Renal cortex interstitium (tissue), 11 donors: ENCODE measurements at regions not wholly inside any gene's neighbourhood (a gene's known extent, or its start where the extent isn't known, plus 50 kb on each side); places are given as distances from the start of the nearest gene placed in this dataset.
"Not testable (repeated sequence)": the region's sequence is repeated elsewhere in the genome, so short reads cannot be mapped to it uniquely, and the experiment has no call there.

ENCODE experiments used
- DNase-seq, 11 donors: peaks; one replicate each; pipeline ENCODE4 v3.0.0-alpha.2; 2013; ENCODE audit warnings: low read depth in 9 of 11, low spot score in 4 of 11; ENCODE audit errors: extremely low read depth in 1 of 11

GRCh38 chr12:84201976-84202375 lies 710.6 kb downstream of the SLC6A15 start:
- DNase-seq = peak in 7 of 11 donors; percentile 2 to 35 (median 4)

- DNase-seq = no peak
These were observed 714.2 kb downstream of the SLC6A15 start for GRCh38 chr12:84198294-84198946.

- DNase-seq = no peak
These were observed 720.8 kb downstream of the SLC6A15 start for GRCh38 chr12:84191779-84192178.

- DNase-seq = no peak
These were observed 726.2 kb downstream of the SLC6A15 start for GRCh38 chr12:84186433-84186832.

- DNase-seq = no peak
These were observed 729.0 kb downstream of the SLC6A15 start for GRCh38 chr12:84183576-84183975.

- no peak for DNase-seq
These were observed 738.5 kb downstream of the SLC6A15 start for GRCh38 chr12:84174115-84174514.

GRCh38 chr12:84172823-84173424 lies 739.7 kb downstream of the SLC6A15 start:
- no peak for DNase-seq

GRCh38 chr12:84166812-84167211 lies 745.8 kb downstream of the SLC6A15 start:
- DNase-seq = no peak

GRCh38 chr12:84165998-84166571 lies 746.5 kb downstream of the SLC6A15 start:
- no peak for DNase-seq

- no peak for DNase-seq
These were observed 751.3 kb downstream of the SLC6A15 start for GRCh38 chr12:84161296-84161695.

GRCh38 chr12:84159260-84159659 lies 753.3 kb downstream of the SLC6A15 start:
- peak in 1 of 11 donors; percentile 8 for DNase-seq

GRCh38 chr12:84157170-84157569 lies 755.4 kb downstream of the SLC6A15 start:
- no peak for DNase-seq

- DNase-seq = not testable (repeated sequence)
These were observed 757.3 kb downstream of the SLC6A15 start for GRCh38 chr12:84154991-84155930.

- not testable (repeated sequence) for DNase-seq
These were observed 758.1 kb downstream of the SLC6A15 start for GRCh38 chr12:84154439-84154990.

GRCh38 chr12:84150201-84150600 lies 762.4 kb downstream of the SLC6A15 start:
- peak in 7 of 11 donors; percentile 3 to 32 (median 14) for DNase-seq

- no peak for DNase-seq
These were observed 764.3 kb downstream of the SLC6A15 start for GRCh38 chr12:84148335-84148734.

- DNase-seq = no peak
These were observed 775.7 kb downstream of the SLC6A15 start for GRCh38 chr12:84136862-84137367.

- no peak for DNase-seq
These were observed 776.9 kb downstream of the SLC6A15 start for GRCh38 chr12:84135586-84136279.
